ENCODE measurements at regions not wholly inside any gene's neighbourhood (a gene's known extent, or its start where the extent isn't known, plus 50 kb on each side); places are given as distances from the start of the nearest gene placed in this dataset.

DNA sequence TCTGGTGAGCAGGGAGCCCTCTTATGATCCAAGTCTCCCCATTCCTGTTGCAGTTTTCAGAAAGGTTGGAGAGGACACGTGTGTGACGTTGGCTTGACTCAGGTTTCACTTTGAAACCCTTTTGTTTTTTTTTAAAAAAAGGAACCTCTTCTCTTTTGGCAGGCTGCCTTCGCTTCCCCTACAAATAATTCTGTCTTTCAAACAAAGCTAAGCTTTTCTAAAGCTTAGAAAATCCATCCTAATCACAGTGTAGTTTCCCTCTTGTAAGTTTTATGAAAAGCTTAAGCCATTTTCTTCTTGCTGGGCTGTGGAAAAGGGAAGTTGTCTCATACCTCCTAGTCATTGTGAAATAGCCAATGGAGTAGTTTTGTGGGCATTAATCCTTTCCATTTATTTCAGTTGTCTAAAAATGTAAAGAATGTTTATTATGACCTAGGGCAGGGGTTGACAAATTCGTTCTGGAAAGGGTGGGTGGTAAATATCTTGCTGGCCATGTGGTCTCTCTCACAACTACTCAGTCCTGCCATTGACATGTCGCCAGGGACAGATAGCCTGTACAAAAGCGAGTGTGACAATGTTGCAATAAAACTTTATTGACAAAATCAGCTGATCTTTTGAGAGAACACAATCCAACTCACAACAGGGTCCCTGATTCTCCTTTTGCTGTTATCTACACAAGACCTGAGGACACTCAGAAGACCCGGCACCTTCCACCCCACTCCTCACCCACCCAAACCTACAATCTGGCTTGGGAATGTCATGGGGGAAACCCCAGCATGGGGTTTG is 878.8 kb downstream of the RNF144A start:
- Histone ChIP-seq H3K27ac (no peak overlapping the region), H3K4me3 (no peak overlapping the region), H3K27me3 (no peaks in the 10 kb centered on the region), H3K4me1 (ENCODE audit: low read depth) (no peaks in the 10 kb centered on the region), H3K36me3 (no peaks in the 10 kb centered on the region), H3K9me3 (ENCODE audit: low read depth) (no peaks in the 10 kb centered on the region)
- no peak for TF ChIP-seq CTCF (IDR thresholded peaks at IDR 0.05; ENCODE audit: low read depth, low read length)
- DNase-seq (ENCODE audit: low read depth in 1 of 2, low spot score in 1 of 2): no peak

GRCh38 chr2:7800031-7800430 is 881.8 kb upstream of the ID2 start:
- no peaks in the 10 kb centered on the region for H3K9me3 ChIP-seq (ENCODE audit: low read depth)
- no peak overlapping the region for H3K27ac ChIP-seq
- DNase-seq (ENCODE audit: low read depth in 1 of 2, low spot score in 1 of 2): no peak
- no peaks in the 10 kb centered on the region for H3K27me3 ChIP-seq
- no peaks in the 10 kb centered on the region for H3K4me1 ChIP-seq (ENCODE audit: low read depth)
- TF ChIP-seq CTCF (IDR thresholded peaks at IDR 0.05; ENCODE audit: low read depth, low read length): no peak
- H3K4me3 ChIP-seq: no peak overlapping the region
- no peaks in the 10 kb centered on the region for H3K36me3 ChIP-seq

DNA sequence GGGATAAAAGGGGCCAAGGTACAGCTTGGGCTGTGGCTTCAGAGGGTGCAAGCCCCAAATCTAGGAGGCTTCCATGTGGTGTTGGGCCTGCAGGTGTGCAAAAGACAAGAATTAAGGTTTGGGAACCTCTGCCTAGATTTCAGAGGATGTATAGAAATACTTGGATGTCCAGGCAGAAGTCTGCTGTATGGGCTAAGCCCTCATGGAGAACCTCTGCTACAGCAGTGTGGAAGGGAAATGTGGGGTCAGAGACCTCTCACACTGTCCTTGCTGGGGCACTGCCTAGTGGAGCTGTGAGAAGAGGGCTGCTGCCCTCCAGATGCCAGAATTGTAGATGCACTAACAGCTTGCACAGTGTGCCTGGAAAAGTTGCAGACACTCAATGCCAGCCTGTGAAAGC is 880.6 kb upstream of the ID2 start:
- no peak overlapping the region for H3K27ac ChIP-seq
- H3K36me3 ChIP-seq: no peaks in the 10 kb centered on the region
- TF ChIP-seq CTCF (IDR thresholded peaks at IDR 0.05; ENCODE audit: low read depth, low read length): no peak
- H3K4me1 ChIP-seq (ENCODE audit: low read depth): no peaks in the 10 kb centered on the region
- DNase-seq (ENCODE audit: low read depth in 1 of 2, low spot score in 1 of 2): no peak
- H3K9me3 ChIP-seq (ENCODE audit: low read depth): no peaks in the 10 kb centered on the region
- H3K27me3 ChIP-seq: no peaks in the 10 kb centered on the region
- no peak overlapping the region for H3K4me3 ChIP-seq

GRCh38 chr2:7803515-7803914 is 878.3 kb upstream of the ID2 start:
- Histone ChIP-seq H3K36me3 (no peaks in the 10 kb centered on the region), H3K27me3 (no peaks in the 10 kb centered on the region), H3K27ac (no peak overlapping the region), H3K4me1 (ENCODE audit: low read depth) (no peaks in the 10 kb centered on the region), H3K9me3 (ENCODE audit: low read depth) (no peaks in the 10 kb centered on the region), H3K4me3 (no peak overlapping the region)
- no peak for DNase-seq (ENCODE audit: low read depth in 1 of 2, low spot score in 1 of 2)
- TF ChIP-seq CTCF (IDR thresholded peaks at IDR 0.05; ENCODE audit: low read depth, low read length): no peak

DNA sequence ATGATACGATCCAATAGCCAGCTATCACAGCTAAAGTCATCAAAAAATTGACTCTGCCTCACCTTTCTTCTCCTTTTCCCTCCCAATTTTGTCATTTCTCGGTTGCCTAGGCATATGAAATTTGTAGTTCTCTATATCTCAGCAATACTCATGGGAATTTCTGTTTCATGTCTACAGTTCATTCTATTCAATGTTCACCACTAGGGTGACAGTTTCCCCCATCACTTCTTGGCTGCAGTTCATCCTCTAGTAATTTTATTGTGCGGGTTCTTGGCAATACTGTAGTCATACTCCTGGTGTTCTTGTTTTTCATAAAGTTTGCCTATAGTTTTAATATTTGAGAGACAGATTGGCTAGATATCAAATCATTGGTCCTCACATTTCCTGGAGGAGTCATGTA is 872.2 kb upstream of the ID2 start:
- no peaks in the 10 kb centered on the region for H3K27me3 ChIP-seq
- H3K27ac ChIP-seq: no peak overlapping the region
- TF ChIP-seq CTCF (IDR thresholded peaks at IDR 0.05; ENCODE audit: low read depth, low read length): no peak
- H3K36me3 ChIP-seq: no peaks in the 10 kb centered on the region
- H3K4me1 ChIP-seq (ENCODE audit: low read depth): no peaks in the 10 kb centered on the region
- DNase-seq (ENCODE audit: low read depth in 1 of 2, low spot score in 1 of 2): no peak
- no peaks in the 10 kb centered on the region for H3K9me3 ChIP-seq (ENCODE audit: low read depth)
- H3K4me3 ChIP-seq: no peak overlapping the region
